T-helper 17 cell (primary cell): ENCODE measurements at regions not wholly inside any gene's neighbourhood (a gene's known extent, or its start where the extent isn't known, plus 50 kb on each side); places are given as distances from the start of the nearest gene placed in this dataset.

Experiments used
- ATAC-seq: fragments of 150-1000 bp; cut with Tn5 transposase; 2 replicates; pipeline ENCODE4 v1.10.0; 2021; ENCODE audit warnings: mild to moderate bottlenecking, moderate library complexity
- DNase-seq, 3 donors: peaks; one replicate each; pipeline versions ENCODE4 v3.0.0 to v3.0.0-alpha.2; 2020 to 2021
- H3K9me3 ChIP-seq: one replicate; pipeline ENCODE4 v1.7.0; 2013; ENCODE audit warnings: low read length, mild to moderate bottlenecking; ENCODE audit not compliant: control insufficient read depth, poor library complexity, severe bottlenecking
- H3K27ac Mint-ChIP-seq: one replicate; pipeline ENCODE4 v1.8.0; 2022; ENCODE audit warnings: mild to moderate bottlenecking, moderate library complexity, mixed read lengths
- H3K27me3 Mint-ChIP-seq: one replicate; pipeline ENCODE4 v1.8.0; 2022; ENCODE audit warnings: mixed read lengths
- H3K36me3 Mint-ChIP-seq: one replicate; pipeline ENCODE4 v1.8.0; 2022; ENCODE audit warnings: low read depth, mixed read lengths
- H3K4me1 Mint-ChIP-seq: one replicate; pipeline ENCODE4 v1.8.0; 2022; ENCODE audit warnings: mild to moderate bottlenecking, mixed read lengths
- H3K4me3 Mint-ChIP-seq: one replicate; pipeline ENCODE4 v1.8.0; 2022; ENCODE audit warnings: mild to moderate bottlenecking, moderate library complexity, mixed read lengths

DNA sequence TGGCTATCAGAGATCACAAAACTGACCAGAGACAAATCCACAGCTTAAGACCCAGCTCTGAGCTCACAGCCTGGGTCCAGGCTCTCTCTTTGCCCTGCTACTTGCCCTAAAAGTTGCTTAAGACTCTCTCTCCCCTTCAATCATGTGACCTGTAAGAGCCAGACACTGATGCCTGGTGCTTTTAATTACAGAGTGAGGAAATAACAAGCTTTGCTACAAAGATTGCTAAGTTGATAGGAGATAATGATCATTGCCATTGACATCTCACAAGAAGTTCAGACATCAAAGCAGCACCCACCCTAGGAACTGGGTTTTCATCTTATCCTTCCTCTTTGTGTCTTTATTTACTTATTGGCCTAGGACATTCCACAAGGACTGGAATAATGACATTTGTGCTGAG, 125.9 kb upstream of the CD93 start:
- Mint-ChIP-seq H3K4me3 (no peak overlapping the region), H3K36me3 (no peaks in the 10 kb centered on the region), H3K4me1 (peaks cover 7% of the 10 kb centered on the region), H3K27ac (no peak overlapping the region), H3K27me3 (peaks cover 33% of the 10 kb centered on the region)
- DNase-seq (no peak), ATAC-seq (no peak)
- no peaks in the 10 kb centered on the region for H3K9me3 ChIP-seq

DNA sequence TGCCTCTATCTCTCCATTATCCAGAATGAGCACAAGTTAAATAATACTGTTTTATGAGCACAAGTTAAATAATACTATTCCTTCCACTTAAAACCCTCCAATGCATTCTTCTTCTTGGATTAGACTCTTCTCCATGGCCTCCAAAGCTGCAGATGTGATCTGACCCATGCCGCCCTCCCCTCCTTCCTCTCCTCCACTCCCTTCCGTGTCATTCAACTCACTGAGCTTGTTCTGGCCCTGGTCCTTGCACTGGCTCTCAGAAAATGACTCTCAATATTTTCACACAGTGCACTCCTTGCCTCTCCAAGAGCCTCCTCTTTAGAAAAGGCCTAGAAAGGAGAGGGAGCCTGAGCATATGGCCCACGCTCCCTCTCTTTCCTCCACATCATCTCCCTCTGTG, 125.0 kb upstream of the CD93 start:
- peaks cover 7% of the 10 kb centered on the region for H3K4me1 Mint-ChIP-seq
- peaks cover 33% of the 10 kb centered on the region for H3K27me3 Mint-ChIP-seq
- H3K36me3 Mint-ChIP-seq, result no peaks in the 10 kb centered on the region
- no peak overlapping the region for H3K4me3 Mint-ChIP-seq
- H3K27ac Mint-ChIP-seq, result no peak overlapping the region
- H3K9me3 ChIP-seq, result no peaks in the 10 kb centered on the region
- no peak for DNase-seq
- no peak for ATAC-seq

GRCh38 chr20:23207826-23208540, 121.9 kb upstream of the CD93 start:
- Mint-ChIP-seq H3K4me1 (peaks cover 5% of the 10 kb centered on the region), H3K27me3 (peaks cover 53% of the 10 kb centered on the region), H3K27ac (no peak overlapping the region), H3K4me3 (no peak overlapping the region), H3K36me3 (no peaks in the 10 kb centered on the region)
- no peaks in the 10 kb centered on the region for H3K9me3 ChIP-seq
- DNase-seq (no peak), ATAC-seq (no peak)

GRCh38 chr20:23206995-23207394, 120.9 kb upstream of the CD93 start:
- no peak for ATAC-seq
- no peaks in the 10 kb centered on the region for H3K9me3 ChIP-seq
- Mint-ChIP-seq H3K4me1 (peaks cover 5% of the 10 kb centered on the region), H3K27ac (no peak overlapping the region), H3K36me3 (no peaks in the 10 kb centered on the region), H3K27me3 (peaks cover 60% of the 10 kb centered on the region), H3K4me3 (no peak overlapping the region)
- no peak for DNase-seq

DNA sequence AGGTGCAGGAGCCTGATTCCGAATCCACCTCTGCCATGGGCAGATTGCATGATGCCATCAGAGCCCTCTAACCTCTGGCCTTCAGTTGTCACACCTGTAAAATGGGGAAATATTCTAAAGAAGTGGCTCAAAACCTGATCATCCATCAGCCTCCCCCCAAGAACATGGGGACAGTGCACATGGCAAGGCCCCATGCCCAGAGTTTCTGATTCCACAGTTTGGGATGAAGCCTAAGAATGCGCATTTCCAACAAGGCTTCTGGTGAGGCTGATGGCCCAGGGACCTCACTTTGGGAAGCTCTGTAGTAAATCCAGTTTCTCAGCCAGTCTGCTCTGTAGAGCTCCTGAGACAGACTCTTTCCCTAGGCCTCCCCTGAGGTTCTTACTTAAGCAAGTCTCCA, 119.9 kb upstream of the CD93 start:
- Mint-ChIP-seq H3K4me3 (no peak overlapping the region), H3K27ac (no peak overlapping the region), H3K4me1 (peaks cover 5% of the 10 kb centered on the region), H3K36me3 (no peaks in the 10 kb centered on the region), H3K27me3 (peaks cover 59% of the 10 kb centered on the region)
- H3K9me3 ChIP-seq, result no peaks in the 10 kb centered on the region
- DNase-seq, result no peak
- no peak for ATAC-seq

DNA sequence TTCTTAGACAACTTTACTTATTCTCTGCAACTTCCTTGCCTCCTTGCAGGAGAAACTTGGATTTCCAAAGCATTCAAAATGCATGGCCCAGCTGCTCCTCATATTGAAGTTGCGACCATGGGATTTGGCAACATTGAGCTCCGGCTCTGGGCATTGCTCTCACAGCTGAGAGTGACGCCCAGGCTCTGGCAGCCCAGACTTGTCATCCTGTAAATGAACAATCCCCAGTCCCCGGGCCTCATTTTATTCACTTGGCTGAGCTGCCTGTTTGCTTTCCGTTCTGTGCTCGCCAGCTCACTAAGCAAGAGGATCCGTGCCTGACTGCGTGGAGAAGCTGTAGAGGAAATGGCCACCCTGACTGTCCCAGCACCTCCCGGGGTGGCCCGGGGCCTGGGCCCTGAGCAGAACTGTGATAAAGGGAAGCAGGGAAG, 119.5 kb upstream of the CD93 start:
- Mint-ChIP-seq H3K27ac (no peak overlapping the region), H3K36me3 (no peaks in the 10 kb centered on the region), H3K4me3 (no peak overlapping the region), H3K27me3 (peaks cover 63% of the 10 kb centered on the region), H3K4me1 (peaks cover 2% of the 10 kb centered on the region)
- DNase-seq (no peak), ATAC-seq (no peak)
- no peaks in the 10 kb centered on the region for H3K9me3 ChIP-seq

GRCh38 chr20:23205211-23205610, 119.1 kb upstream of the CD93 start:
- DNase-seq (no peak), ATAC-seq (no peak)
- no peaks in the 10 kb centered on the region for H3K9me3 ChIP-seq
- Mint-ChIP-seq H3K36me3 (no peaks in the 10 kb centered on the region), H3K27me3 (peaks cover 64% of the 10 kb centered on the region), H3K27ac (no peak overlapping the region), H3K4me1 (peaks cover 4% of the 10 kb centered on the region), H3K4me3 (no peak overlapping the region)

- H3K9me3 ChIP-seq, result no peaks in the 10 kb centered on the region
- DNase-seq (no peak), ATAC-seq (no peak)
- no peak overlapping the region for H3K4me3 Mint-ChIP-seq
- no peaks in the 10 kb centered on the region for H3K36me3 Mint-ChIP-seq
- H3K27ac Mint-ChIP-seq, result no peak overlapping the region
- peaks cover 2% of the 10 kb centered on the region for H3K4me1 Mint-ChIP-seq
- H3K27me3 Mint-ChIP-seq, result peaks cover 55% of the 10 kb centered on the region
Observed at GRCh38 chr20:23203951-23204730, 118.0 kb upstream of the CD93 start.

- peaks cover 2% of the 10 kb centered on the region for H3K36me3 Mint-ChIP-seq
- H3K27ac Mint-ChIP-seq, result no peak overlapping the region
- H3K4me1 Mint-ChIP-seq, result peaks cover 5% of the 10 kb centered on the region
- H3K9me3 ChIP-seq, result no peaks in the 10 kb centered on the region
- peaks cover 55% of the 10 kb centered on the region for H3K27me3 Mint-ChIP-seq
- H3K4me3 Mint-ChIP-seq, result no peak overlapping the region
- DNase-seq (no peak), ATAC-seq (no peak)
Observed at GRCh38 chr20:23203310-23203709, 117.2 kb upstream of the CD93 start.

GRCh38 chr20:23201658-23202057, 115.5 kb upstream of the CD93 start:
- Mint-ChIP-seq H3K4me1 (peaks cover 5% of the 10 kb centered on the region), H3K36me3 (peaks cover 2% of the 10 kb centered on the region), H3K4me3 (no peak overlapping the region), H3K27me3 (peaks cover 55% of the 10 kb centered on the region), H3K27ac (no peak overlapping the region)
- no peaks in the 10 kb centered on the region for H3K9me3 ChIP-seq
- no peak for ATAC-seq
- DNase-seq, result no peak

DNA sequence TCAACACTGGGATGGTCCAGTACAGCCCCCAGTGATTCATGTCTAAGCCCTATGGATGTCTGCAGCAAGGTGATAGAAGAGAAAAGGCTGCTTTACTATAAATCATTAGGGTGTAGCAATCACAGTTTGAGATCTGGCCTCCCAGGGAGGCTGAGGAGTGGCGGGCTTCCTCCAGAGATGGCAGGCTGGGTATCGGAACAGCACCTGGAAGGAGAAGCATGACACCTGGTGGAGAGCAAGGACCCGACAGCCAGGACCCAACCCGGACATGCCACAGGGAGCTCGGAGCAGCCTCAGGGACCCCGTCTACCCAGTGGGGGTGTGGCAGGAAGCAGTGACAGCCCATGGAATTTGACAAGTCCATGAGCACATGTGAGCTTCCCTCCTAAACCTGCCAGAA, 114.8 kb upstream of the CD93 start:
- peaks cover 54% of the 10 kb centered on the region for H3K27me3 Mint-ChIP-seq
- ATAC-seq (no peak), DNase-seq (no peak)
- H3K9me3 ChIP-seq, result no peaks in the 10 kb centered on the region
- peaks cover 5% of the 10 kb centered on the region for H3K4me1 Mint-ChIP-seq
- H3K36me3 Mint-ChIP-seq, result peaks cover 2% of the 10 kb centered on the region
- no peak overlapping the region for H3K27ac Mint-ChIP-seq
- no peak overlapping the region for H3K4me3 Mint-ChIP-seq

GRCh38 chr20:23200413-23200812, 114.3 kb upstream of the CD93 start:
- Mint-ChIP-seq H3K27me3 (peaks cover 49% of the 10 kb centered on the region), H3K36me3 (peaks cover 2% of the 10 kb centered on the region), H3K27ac (no peak overlapping the region), H3K4me3 (no peak overlapping the region), H3K4me1 (peaks cover 5% of the 10 kb centered on the region)
- H3K9me3 ChIP-seq, result no peaks in the 10 kb centered on the region
- no peak for DNase-seq
- ATAC-seq, result no peak

DNA sequence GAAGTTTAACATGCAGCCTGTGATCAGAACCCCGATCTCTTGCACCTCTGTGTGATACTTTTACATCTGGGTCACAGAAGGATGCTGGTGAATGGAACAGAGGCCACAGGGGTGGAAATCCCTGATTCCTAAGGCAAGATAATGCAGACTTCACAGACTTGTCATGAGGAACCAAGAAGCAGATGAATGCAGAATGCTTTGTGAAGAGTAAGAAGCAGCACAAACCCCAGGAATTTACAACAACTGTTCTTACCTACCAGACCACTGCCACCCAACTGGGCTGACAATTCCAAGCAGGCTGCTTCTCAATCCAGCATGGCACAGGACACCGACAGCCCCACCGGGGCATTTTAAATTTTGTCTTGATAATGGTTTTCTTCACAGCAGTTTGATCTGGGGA, 113.2 kb upstream of the CD93 start:
- peaks cover 2% of the 10 kb centered on the region for H3K36me3 Mint-ChIP-seq
- H3K4me1 Mint-ChIP-seq, result peaks cover 5% of the 10 kb centered on the region
- H3K27me3 Mint-ChIP-seq, result peaks cover 42% of the 10 kb centered on the region
- DNase-seq, result no peak
- no peak for ATAC-seq
- no peak overlapping the region for H3K4me3 Mint-ChIP-seq
- no peaks in the 10 kb centered on the region for H3K9me3 ChIP-seq
- no peak overlapping the region for H3K27ac Mint-ChIP-seq

GRCh38 chr20:23198815-23199214, 112.7 kb upstream of the CD93 start:
- peaks cover 5% of the 10 kb centered on the region for H3K4me1 Mint-ChIP-seq
- H3K27me3 Mint-ChIP-seq, result peaks cover 41% of the 10 kb centered on the region
- H3K36me3 Mint-ChIP-seq, result peaks cover 2% of the 10 kb centered on the region
- no peak for ATAC-seq
- DNase-seq, result no peak
- no peak overlapping the region for H3K4me3 Mint-ChIP-seq
- H3K27ac Mint-ChIP-seq, result no peak overlapping the region
- no peaks in the 10 kb centered on the region for H3K9me3 ChIP-seq
